Breast epithelium (tissue), 3 donors: ENCODE measurements at regions not wholly inside any gene's neighbourhood (a gene's known extent, or its start where the extent isn't known, plus 50 kb on each side); places are given as distances from the start of the nearest gene placed in this dataset.

Source experiments
- POLR2AphosphoS5 ChIP-seq, 3 donors: sonication (generic); formaldehyde crosslinking; IDR thresholded peaks; one replicate each; pipeline ENCODE4 v1.6.1; 2017; ENCODE audit warnings: antibody characterized with exemption in 3 of 3
- TF ChIP-seq, protein P1 (sequence below), 3 donors: fragments of 450-650 bp; IDR thresholded peaks; one replicate each; pipeline ENCODE4 v1.5.1; 2016 to 2017; ENCODE audit warnings: antibody characterized with exemption in 3 of 3, mild to moderate bottlenecking in 3 of 3, moderate library complexity in 3 of 3

DNA sequence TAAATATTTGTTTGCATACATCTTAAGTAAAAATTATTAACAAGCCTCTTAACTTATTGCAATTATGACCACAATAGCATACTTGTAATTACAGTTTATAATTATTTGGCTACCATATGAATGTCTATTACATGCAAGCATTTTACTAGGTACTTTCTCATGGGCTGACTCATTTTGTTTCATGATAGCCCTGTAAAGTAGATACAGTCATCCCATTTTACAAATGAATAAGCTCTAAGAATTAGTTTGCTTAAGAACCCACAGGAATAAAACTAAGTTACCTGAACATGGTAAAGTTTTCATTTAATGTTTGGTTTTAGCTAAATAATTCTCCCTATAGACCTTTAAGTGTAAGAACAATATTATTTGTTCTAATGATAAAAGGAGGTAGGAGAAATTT, 126.6 kb upstream of the IZUMO3 start:
- TF ChIP-seq, protein P1, sequence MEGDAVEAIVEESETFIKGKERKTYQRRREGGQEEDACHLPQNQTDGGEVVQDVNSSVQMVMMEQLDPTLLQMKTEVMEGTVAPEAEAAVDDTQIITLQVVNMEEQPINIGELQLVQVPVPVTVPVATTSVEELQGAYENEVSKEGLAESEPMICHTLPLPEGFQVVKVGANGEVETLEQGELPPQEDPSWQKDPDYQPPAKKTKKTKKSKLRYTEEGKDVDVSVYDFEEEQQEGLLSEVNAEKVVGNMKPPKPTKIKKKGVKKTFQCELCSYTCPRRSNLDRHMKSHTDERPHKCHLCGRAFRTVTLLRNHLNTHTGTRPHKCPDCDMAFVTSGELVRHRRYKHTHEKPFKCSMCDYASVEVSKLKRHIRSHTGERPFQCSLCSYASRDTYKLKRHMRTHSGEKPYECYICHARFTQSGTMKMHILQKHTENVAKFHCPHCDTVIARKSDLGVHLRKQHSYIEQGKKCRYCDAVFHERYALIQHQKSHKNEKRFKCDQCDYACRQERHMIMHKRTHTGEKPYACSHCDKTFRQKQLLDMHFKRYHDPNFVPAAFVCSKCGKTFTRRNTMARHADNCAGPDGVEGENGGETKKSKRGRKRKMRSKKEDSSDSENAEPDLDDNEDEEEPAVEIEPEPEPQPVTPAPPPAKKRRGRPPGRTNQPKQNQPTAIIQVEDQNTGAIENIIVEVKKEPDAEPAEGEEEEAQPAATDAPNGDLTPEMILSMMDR (IDR thresholded peaks at IDR 0.05), result no peak
- no peak for TF ChIP-seq POLR2AphosphoS5 (IDR thresholded peaks at IDR 0.05)
